Aorta (tissue), 5 donors: ENCODE measurements at regions not wholly inside any gene's neighbourhood (a gene's known extent, or its start where the extent isn't known, plus 50 kb on each side); places are given as distances from the start of the nearest gene placed in this dataset.

Source experiments
- ATAC-seq: fragments of 200-7000 bp; cut with Tn5 transposase; one replicate; pipeline ENCODE4 v1.9.1; 2022; ENCODE audit warnings: moderate library complexity; ENCODE audit not compliant: low FRiP score
- DNase-seq, 2 donors: peaks; one replicate each; pipeline ENCODE4 v3.0.0-alpha.2; 2020
- H3K27ac ChIP-seq, 2 donors: one replicate each; pipeline ENCODE4 v1.5.1; 2013; ENCODE audit warnings: low read length in 2 of 2, mild to moderate bottlenecking in 2 of 2, moderate library complexity in 2 of 2, control low read depth in 1 of 2, inconsistent platforms in 1 of 2, low read depth in 1 of 2
- H3K27me3 ChIP-seq, 2 donors: one replicate each; pipeline ENCODE4 v1.6.1; 2013; ENCODE audit warnings: control low read depth in 1 of 2, low read length in 1 of 2, mild to moderate bottlenecking in 1 of 2, moderate library complexity in 1 of 2; ENCODE audit not compliant: insufficient read depth in 2 of 2, control insufficient read depth in 1 of 2
- H3K36me3 ChIP-seq, 2 donors: one replicate each; pipeline ENCODE4 v1.6.1; 2013; ENCODE audit warnings: control low read depth in 1 of 2, low read length in 1 of 2, mild to moderate bottlenecking in 1 of 2; ENCODE audit not compliant: insufficient read depth in 2 of 2, control insufficient read depth in 1 of 2
- H3K4me1 ChIP-seq, 2 donors: one replicate each; pipeline ENCODE4 v1.6.1; 2013; ENCODE audit warnings: low read length in 2 of 2, control low read depth in 1 of 2, mild to moderate bottlenecking in 1 of 2, moderate library complexity in 1 of 2; ENCODE audit not compliant: insufficient read depth in 2 of 2, control insufficient read depth in 1 of 2
- H3K4me3 ChIP-seq, 2 donors: one replicate each; pipeline ENCODE4 v1.5.1; 2013; ENCODE audit warnings: low read length in 2 of 2, control low read depth in 1 of 2, mild to moderate bottlenecking in 1 of 2
- H3K9me3 ChIP-seq: one replicate; pipeline ENCODE4 v1.6.1; 2013; ENCODE audit warnings: mild to moderate bottlenecking, low read length; ENCODE audit not compliant: control insufficient read depth
- WGBS, 2 donors: extraction: QIAGEN DNeasy Blood & Tissue Kit; methylation state at CpG; one replicate each; pipeline ENCODE4 v1.1.7; 2013; 5-methylcytosine and 5-hydroxymethylcytosine counted together
- intact Hi-C, 2 donors: fragments of 100-400 bp; cut with DNase I; formaldehyde crosslinking; loops; one replicate each; pipeline versions ENCODE4 v1.14.2 to v1.15.0; 2022
- donor health status: healthy with polysubstance abuse.
- donor health status: Bipolar disorder and iron deficiency.
- donor health status: DM: no; HTN: no; CAD: no.
- donor health status: DM: no; HTN: no; CAD: no.
- donor health status: DM: yes; HTN: yes; CAD: no.

DNA sequence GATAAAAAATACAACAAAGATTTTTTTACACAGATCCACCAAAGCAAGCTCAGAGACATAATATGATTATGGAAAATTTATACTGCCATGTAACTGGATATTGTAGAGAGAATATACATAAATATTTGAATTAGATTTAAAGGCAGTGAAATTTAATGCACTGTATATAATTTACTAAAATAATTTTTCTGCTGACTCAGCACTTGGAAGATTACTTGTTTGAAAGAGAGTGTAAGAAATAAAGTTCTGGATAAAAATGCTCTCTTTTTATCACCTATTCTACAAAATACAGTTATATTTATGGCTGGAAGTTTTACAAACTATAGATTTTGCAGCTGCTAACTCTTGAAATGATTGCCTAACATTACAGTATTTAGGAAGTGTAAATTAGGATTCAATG, 628.3 kb upstream of the CHORDC1 start:
- no peaks in the 10 kb centered on the region for H3K9me3 ChIP-seq

DNA sequence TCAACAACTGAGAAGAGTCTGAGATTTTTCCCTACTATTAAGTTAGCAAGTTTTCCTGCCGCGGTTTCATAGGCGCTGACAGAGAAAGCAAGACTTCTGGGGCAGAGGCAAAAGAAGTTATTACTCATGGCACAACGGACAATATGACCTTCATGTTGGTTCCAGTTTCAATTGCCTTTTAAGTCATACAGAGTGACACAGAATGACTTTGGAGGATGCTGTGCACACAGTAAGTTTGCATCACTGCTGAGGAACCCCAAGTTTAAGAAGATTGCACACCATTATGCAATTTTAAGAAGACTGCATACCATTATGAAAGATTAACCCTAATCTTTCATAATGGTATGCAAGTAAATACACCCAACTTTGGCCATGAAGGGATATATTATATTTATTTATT, 626.5 kb upstream of the CHORDC1 start:
- WGBS, 2 donors = 93% methylated on average over 4 of the region's 4 CpGs
- DNase-seq = no peak
- intact Hi-C loops = no loop called here
- no peak for ATAC-seq
- Histone ChIP-seq H3K27me3 (no peaks in the 10 kb centered on the region), H3K4me1 (no peaks in the 10 kb centered on the region), H3K4me3 (no peak overlapping the region), H3K9me3 (no peaks in the 10 kb centered on the region), H3K27ac (no peak overlapping the region), H3K36me3 (no peaks in the 10 kb centered on the region)

More for the DNA sequence above, 628.3 kb upstream of the CHORDC1 start:
- no peak for ATAC-seq
- H3K4me3 ChIP-seq = no peak overlapping the region
- intact Hi-C loops = no loop called here
- DNase-seq = no peak
- no peaks in the 10 kb centered on the region for H3K4me1 ChIP-seq
- H3K27me3 ChIP-seq = no peaks in the 10 kb centered on the region
- H3K36me3 ChIP-seq = no peaks in the 10 kb centered on the region
- no peak overlapping the region for H3K27ac ChIP-seq

DNA sequence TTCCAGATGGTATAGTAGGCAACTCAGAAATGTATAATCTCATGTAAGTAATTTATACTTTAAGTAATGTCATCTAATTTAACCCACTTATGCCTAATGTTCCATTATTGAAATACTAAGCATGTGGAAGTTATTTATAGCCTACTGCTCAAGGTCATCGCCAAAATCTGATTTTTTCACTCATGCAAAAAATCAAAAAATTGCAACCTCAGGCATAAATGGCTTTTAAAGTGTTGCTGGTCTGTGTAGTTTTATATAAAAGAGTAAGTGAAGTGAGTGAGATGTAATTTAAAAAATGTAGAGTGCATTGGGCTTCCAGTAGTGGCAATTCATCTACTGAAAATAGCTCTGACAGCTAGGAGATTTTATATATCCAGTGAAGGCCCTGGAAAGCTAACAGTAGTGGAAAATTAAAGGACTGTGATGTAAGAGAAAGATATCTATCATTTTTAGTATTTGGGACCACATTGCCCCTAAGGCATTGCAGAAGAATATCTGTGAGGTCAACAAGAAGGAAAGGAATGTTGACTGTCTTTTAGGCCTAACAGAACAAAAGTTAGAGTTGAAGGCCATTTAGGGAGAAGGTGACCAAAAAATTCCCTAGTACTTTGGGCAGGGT, 624.5 kb upstream of the CHORDC1 start:
- intact Hi-C loops = no loop called here
- 22 to 29% methylated on average over 1 of the region's 1 CpG for WGBS, 2 donors

GRCh38 chr11:90846628-90847027, 623.8 kb upstream of the CHORDC1 start:
- Histone ChIP-seq H3K4me3 (no peak overlapping the region), H3K27me3 (no peaks in the 10 kb centered on the region), H3K36me3 (no peaks in the 10 kb centered on the region), H3K9me3 (no peaks in the 10 kb centered on the region), H3K27ac (no peak overlapping the region), H3K4me1 (no peaks in the 10 kb centered on the region)
- intact Hi-C loops = no loop called here
- ATAC-seq = no peak
- no peak for DNase-seq
- 45 to 53% methylated on average over 3 of the region's 3 CpGs for WGBS, 2 donors

More for the DNA sequence above, 624.5 kb upstream of the CHORDC1 start:
- Histone ChIP-seq H3K36me3 (no peaks in the 10 kb centered on the region), H3K4me1 (no peaks in the 10 kb centered on the region), H3K4me3 (no peak overlapping the region), H3K27me3 (no peaks in the 10 kb centered on the region), H3K9me3 (no peaks in the 10 kb centered on the region), H3K27ac (no peak overlapping the region)
- DNase-seq = no peak
- ATAC-seq = no peak

GRCh38 chr11:90845799-90846198, 623.0 kb upstream of the CHORDC1 start:
- H3K4me3 ChIP-seq = no peak overlapping the region
- DNase-seq (no peak), ATAC-seq (no peak)
- intact Hi-C loops = no loop called here
- H3K4me1 ChIP-seq = no peaks in the 10 kb centered on the region
- no peak overlapping the region for H3K27ac ChIP-seq
- no peaks in the 10 kb centered on the region for H3K36me3 ChIP-seq
- H3K9me3 ChIP-seq = no peaks in the 10 kb centered on the region
- WGBS, 2 donors = 90% methylated on average over 2 of the region's 2 CpGs
- H3K27me3 ChIP-seq = no peaks in the 10 kb centered on the region

DNA sequence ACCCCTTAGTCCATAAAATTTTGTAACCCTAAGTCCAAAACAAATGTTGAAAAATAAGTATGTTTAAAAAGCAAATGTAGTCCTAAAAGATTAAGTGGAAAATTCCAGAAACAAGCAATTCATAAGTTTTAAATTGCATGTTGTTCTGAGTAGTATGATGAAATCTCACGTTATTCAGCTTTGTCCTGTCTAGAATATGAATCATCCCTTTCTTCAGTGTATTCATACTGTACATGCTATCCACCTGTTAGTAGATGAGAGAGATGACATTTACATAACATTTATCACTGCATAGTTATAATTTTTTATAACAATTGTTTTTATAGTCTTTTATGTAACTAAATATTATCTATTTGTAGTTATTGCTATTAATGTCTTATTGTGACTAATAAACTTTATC, 622.3 kb upstream of the CHORDC1 start:
- no peak overlapping the region for H3K27ac ChIP-seq
- WGBS, 2 donors = 60 to 74% methylated on average over 1 of the region's 1 CpG
- ATAC-seq (no peak), DNase-seq (no peak)
- H3K36me3 ChIP-seq = no peaks in the 10 kb centered on the region
- H3K4me1 ChIP-seq = no peaks in the 10 kb centered on the region
- H3K4me3 ChIP-seq = no peak overlapping the region
- intact Hi-C loops = no loop called here
- H3K27me3 ChIP-seq = no peaks in the 10 kb centered on the region
- H3K9me3 ChIP-seq = no peaks in the 10 kb centered on the region

DNA sequence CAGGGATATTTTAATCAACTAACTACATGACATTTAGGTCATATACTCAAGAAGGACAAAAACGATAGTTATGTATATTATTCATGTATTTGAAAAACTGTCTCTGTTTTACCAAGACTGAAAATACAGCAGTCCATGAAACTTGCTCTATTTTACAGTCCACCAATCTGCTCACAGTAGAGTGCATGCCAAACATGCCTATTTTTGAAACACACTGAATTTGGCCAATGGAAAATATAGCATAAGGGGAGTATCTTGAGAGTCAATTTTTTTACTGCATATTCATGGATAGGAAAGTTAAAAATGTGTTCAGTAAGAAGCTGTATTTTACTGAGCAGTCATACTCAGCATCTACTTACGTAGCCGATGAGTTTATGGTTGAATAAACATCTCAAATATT, 621.2 kb upstream of the CHORDC1 start:
- whole genome bisulfite sequencing, 2 donors = 45 to 58% methylated on average over 3 of the region's 3 CpGs
- intact Hi-C loops = no loop called here
- Histone ChIP-seq H3K9me3 (no peaks in the 10 kb centered on the region), H3K4me1 (no peaks in the 10 kb centered on the region), H3K4me3 (no peak overlapping the region), H3K27me3 (no peaks in the 10 kb centered on the region), H3K36me3 (no peaks in the 10 kb centered on the region), H3K27ac (no peak overlapping the region)
- ATAC-seq (no peak), DNase-seq (no peak)

- Histone ChIP-seq H3K4me1 (no peaks in the 10 kb centered on the region), H3K27ac (no peak overlapping the region), H3K9me3 (no peaks in the 10 kb centered on the region), H3K27me3 (no peaks in the 10 kb centered on the region), H3K36me3 (no peaks in the 10 kb centered on the region), H3K4me3 (no peak overlapping the region)
- ATAC-seq (no peak), DNase-seq (no peak)
- intact Hi-C loops = no loop called here
These were observed 619.8 kb upstream of the CHORDC1 start for GRCh38 chr11:90842681-90843080.

- ATAC-seq = no peak
- no peaks in the 10 kb centered on the region for H3K9me3 ChIP-seq
These were observed 617.2 kb upstream of the CHORDC1 start for GRCh38 chr11:90840071-90840470.

More at GRCh38 chr11:90840071-90840470, 617.2 kb upstream of the CHORDC1 start:
- intact Hi-C loops = no loop called here
- Histone ChIP-seq H3K4me3 (no peak overlapping the region), H3K4me1 (no peaks in the 10 kb centered on the region), H3K36me3 (no peaks in the 10 kb centered on the region), H3K27ac (no peak overlapping the region), H3K27me3 (no peaks in the 10 kb centered on the region)
- WGBS, 2 donors = 90 to 96% methylated on average over 2 of the region's 2 CpGs
- no peak for DNase-seq
